ENCODE measurements at regions not wholly inside any gene's neighbourhood (a gene's known extent, or its start where the extent isn't known, plus 50 kb on each side); places are given as distances from the start of the nearest gene placed in this dataset.
"Not testable (repeated sequence)": the region's sequence is repeated elsewhere in the genome, so short reads cannot be mapped to it uniquely, and the experiment has no call there.

DNA sequence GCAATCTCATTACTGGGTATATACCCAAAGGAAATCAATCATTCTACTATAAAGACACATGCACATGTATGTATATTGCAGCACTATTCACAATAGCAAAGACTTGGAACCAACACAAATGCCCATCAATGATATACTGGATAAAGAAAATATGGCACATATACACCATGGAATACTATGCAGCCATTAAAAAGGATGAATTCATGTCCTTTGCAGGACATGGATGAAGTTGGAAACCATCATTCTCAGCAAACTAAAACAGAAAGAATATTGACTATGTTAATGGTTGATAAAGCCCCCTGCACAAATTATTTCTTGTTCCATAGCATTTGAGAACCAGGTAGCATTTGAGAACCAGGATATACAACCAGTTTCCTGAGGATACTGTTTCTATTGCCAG lies 327.2 kb upstream of the SLC39A10 start:
- TF ChIP-seq, protein P1, sequence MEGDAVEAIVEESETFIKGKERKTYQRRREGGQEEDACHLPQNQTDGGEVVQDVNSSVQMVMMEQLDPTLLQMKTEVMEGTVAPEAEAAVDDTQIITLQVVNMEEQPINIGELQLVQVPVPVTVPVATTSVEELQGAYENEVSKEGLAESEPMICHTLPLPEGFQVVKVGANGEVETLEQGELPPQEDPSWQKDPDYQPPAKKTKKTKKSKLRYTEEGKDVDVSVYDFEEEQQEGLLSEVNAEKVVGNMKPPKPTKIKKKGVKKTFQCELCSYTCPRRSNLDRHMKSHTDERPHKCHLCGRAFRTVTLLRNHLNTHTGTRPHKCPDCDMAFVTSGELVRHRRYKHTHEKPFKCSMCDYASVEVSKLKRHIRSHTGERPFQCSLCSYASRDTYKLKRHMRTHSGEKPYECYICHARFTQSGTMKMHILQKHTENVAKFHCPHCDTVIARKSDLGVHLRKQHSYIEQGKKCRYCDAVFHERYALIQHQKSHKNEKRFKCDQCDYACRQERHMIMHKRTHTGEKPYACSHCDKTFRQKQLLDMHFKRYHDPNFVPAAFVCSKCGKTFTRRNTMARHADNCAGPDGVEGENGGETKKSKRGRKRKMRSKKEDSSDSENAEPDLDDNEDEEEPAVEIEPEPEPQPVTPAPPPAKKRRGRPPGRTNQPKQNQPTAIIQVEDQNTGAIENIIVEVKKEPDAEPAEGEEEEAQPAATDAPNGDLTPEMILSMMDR (IDR thresholded peaks at IDR 0.05; ENCODE audit: extremely low read depth in 1 of 2, insufficient read depth in 1 of 2, low read depth in 1 of 2, low read length in 2 of 2), result not testable (repeated sequence)
- not testable (repeated sequence) for TF ChIP-seq GATA2 (IDR thresholded peaks at IDR 0.05; ENCODE audit: insufficient read depth, insufficient read length, low read depth, low read length)

Measured in endothelial cell of umbilical vein (primary cell).